ENCODE measurements at regions not wholly inside any gene's neighbourhood (a gene's known extent, or its start where the extent isn't known, plus 50 kb on each side); places are given as distances from the start of the nearest gene placed in this dataset.

DNA sequence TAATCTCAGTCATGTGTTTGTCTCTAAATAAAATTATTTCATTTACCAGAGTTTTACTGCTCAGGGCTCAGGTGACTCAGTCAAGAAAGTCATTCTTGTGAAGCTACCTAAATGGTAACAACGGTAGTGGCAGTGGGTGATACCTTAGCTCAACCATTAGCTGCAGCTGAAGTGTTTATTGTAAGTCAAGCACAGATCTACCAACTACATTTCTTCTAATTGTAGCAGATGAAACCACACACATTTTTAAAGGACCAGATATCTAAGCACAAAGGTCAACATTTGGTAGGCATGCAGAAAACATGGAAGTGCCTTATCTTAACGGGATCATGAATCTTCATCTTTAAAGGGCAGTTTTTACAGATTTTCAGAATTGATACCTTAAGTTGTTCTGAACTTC, 79.1 kb downstream of the FAT4 start:
- TF ChIP-seq, protein P1, sequence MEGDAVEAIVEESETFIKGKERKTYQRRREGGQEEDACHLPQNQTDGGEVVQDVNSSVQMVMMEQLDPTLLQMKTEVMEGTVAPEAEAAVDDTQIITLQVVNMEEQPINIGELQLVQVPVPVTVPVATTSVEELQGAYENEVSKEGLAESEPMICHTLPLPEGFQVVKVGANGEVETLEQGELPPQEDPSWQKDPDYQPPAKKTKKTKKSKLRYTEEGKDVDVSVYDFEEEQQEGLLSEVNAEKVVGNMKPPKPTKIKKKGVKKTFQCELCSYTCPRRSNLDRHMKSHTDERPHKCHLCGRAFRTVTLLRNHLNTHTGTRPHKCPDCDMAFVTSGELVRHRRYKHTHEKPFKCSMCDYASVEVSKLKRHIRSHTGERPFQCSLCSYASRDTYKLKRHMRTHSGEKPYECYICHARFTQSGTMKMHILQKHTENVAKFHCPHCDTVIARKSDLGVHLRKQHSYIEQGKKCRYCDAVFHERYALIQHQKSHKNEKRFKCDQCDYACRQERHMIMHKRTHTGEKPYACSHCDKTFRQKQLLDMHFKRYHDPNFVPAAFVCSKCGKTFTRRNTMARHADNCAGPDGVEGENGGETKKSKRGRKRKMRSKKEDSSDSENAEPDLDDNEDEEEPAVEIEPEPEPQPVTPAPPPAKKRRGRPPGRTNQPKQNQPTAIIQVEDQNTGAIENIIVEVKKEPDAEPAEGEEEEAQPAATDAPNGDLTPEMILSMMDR (IDR thresholded peaks at IDR 0.05; ENCODE audit: insufficient read depth, low read length), result no peak
- no peak for TF ChIP-seq POLR2AphosphoS5 (IDR thresholded peaks at IDR 0.05; ENCODE audit: low read depth)

Data from HL-60 (cell line).